ENCODE measurements at regions not wholly inside any gene's neighbourhood (a gene's known extent, or its start where the extent isn't known, plus 50 kb on each side); places are given as distances from the start of the nearest gene placed in this dataset.

- no peak for DNase-seq (ENCODE audit: low spot score)
Observed at GRCh38 chr15:60095711-60096110, 91.6 kb downstream of the FOXB1 start.

- no peak for DNase-seq (ENCODE audit: low spot score)
Observed at GRCh38 chr15:60096157-60096556, 92.0 kb downstream of the FOXB1 start.

DNA sequence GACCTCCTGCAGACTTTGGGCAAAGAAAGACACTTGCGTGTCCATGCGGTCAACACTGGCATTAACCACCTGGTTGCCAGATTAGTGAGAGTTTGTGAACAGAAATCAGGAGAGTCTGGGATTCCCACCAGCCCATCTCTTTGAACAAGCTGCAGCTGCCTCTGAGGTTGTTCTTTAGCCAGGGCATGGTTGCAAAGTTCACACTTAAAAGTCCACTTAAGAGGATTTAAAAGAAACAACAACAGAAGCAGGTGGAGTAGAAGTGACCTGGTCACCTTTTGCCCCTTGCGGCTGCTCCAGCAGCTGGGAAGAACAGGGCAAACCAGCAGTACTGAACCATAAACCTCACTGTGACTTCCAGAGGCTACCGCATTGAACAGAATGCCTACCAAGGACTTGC, 97.3 kb downstream of the FOXB1 start:
- no peak for DNase-seq (ENCODE audit: low spot score)

DNA sequence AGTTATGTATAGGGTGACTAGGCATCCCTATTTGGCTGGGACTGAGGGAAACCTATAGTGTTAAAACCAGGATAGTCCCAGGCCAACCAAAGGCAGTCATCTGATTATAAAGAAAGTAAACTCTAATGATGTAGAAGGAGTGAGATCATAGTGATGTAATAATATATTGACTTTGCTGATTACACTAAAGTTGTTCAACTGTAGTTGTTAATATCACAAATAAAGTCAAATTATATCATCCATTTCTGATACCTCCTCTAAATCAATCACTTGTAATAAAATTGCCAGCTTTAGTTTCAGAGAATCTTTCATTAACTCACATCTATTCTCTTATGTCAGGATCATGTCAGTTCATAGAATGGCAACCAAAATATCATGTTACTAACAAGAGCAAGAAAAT, 98.6 kb downstream of the FOXB1 start:
- DNase-seq (ENCODE audit: low spot score) = no peak

- no peak for DNase-seq (ENCODE audit: low spot score)
Observed at GRCh38 chr15:60110909-60111308, 106.8 kb downstream of the FOXB1 start.

DNA sequence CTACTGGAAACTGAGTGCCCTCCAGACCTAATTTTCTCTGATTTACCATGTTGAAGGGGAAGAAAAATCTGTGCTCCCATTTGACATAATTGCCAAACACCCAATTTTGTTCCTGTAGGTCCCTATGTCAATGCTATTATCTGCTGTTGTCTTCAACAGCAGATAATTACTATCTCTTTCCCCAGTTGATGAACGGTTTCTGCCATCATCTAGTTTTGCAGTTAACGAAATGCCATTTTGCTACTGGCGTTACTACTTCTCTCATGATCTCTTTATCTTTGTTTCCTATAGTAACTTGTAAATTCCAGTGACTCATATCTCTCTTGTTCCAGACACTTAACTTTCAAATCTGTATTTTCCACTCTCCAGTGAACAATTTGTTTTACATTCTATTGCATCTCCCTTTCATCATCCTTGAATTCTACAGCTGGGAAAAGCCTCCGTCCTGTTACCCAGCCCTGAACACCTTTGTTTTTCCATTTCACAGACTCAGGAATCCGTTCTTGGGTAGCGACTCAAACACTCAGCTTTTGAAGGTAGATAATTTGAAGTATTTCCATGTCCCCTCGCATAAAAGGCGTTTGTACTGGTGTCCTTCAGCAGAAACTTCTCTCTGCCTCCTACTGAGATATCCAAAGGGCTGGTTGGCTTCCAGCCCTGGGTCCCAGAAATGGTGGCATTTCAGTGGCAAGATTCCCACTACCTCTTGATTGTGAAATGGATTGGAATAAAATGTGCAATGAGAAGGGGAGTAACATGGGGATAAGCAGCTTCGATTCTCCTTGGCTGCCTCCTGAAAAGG, 111.7 kb downstream of the FOXB1 start:
- DNase-seq (ENCODE audit: low spot score) = no peak

GRCh38 chr15:60116456-60117089, 112.5 kb downstream of the FOXB1 start:
- no peak for DNase-seq (ENCODE audit: low spot score)

DNA sequence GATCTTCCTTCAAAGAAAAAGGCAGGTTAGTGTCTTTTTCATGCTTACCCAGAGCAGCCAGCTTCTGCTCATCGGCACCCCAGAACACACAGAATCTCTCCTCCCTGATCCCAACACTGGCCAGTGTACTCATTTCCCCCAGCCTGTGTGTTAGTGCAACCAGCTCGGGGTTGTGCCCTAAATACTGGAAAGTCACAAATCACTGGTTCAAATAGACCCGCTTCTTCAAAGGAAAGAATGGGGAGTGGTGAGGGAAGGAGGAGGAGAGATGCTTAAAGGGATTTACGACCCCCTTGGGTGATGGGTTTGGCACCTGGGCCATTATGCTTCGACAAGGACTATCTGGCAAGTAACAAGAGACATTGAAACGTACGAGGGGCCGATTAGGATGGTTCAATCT, 114.0 kb downstream of the FOXB1 start:
- no peak for DNase-seq (ENCODE audit: low spot score)

GRCh38 chr15:60118626-60119025, 114.5 kb downstream of the FOXB1 start:
- no peak for DNase-seq (ENCODE audit: low spot score)

DNA sequence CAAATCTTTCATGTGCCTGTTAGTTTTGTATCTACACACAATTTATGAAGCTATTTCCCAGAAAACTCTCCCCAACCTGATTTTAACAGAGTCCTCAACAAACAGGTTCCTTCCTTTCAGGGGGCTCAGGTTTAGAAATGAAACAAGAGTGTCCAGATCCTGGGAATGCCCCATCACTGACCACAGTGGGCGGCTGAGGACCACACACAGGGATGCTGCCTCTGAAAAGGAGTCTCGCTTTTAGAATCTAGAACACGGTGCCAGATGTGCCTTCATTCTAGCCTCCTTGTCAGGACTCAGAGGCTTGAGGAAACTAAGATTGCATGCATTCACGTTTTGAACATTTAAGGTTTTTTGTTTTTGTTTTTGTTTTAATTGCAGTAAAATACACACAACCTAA, 115.0 kb downstream of the FOXB1 start:
- DNase-seq (ENCODE audit: low spot score) = no peak

GRCh38 chr15:60120100-60120499, 116.0 kb downstream of the FOXB1 start:
- no peak for DNase-seq (ENCODE audit: low spot score)

DNA sequence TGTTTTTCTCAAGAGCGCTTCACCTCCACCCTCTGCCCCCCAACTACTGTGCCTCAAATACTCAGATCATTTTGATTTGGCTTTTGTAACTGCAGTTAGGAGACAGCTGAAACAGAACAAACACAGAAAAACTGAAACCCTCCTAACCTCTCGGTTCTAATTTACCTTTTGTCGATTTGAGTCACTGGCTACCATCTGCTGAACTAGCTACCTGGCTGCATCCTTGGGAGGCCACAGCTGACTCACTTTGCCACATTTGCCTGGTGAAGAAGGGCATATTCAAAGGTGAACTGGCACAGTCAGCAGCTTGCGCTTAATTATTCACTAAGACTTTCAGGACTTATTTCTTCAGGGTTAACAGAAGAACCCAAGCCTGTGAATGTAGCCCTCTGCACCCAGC, 117.7 kb downstream of the FOXB1 start:
- DNase-seq (ENCODE audit: low spot score) = no peak

DNA sequence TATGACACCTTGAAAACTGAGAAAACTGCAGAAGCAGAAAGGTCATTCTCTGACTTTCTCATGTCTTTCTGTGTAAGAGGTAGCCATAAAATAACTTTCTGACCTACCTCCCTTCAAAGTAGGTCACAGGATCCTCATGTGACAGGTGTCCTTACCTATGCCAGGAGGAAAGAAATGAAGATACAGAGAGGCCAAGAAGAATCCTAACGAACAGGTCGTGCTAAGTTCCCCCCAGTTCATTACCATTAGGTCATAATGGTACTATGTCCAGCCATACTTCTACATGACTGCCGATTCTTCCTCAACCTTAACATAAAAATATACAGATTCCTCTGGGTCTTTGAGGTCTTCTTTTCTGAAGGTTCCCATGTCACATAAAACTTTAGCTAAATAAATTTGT, 118.6 kb downstream of the FOXB1 start:
- no peak for DNase-seq (ENCODE audit: low spot score)

DNA sequence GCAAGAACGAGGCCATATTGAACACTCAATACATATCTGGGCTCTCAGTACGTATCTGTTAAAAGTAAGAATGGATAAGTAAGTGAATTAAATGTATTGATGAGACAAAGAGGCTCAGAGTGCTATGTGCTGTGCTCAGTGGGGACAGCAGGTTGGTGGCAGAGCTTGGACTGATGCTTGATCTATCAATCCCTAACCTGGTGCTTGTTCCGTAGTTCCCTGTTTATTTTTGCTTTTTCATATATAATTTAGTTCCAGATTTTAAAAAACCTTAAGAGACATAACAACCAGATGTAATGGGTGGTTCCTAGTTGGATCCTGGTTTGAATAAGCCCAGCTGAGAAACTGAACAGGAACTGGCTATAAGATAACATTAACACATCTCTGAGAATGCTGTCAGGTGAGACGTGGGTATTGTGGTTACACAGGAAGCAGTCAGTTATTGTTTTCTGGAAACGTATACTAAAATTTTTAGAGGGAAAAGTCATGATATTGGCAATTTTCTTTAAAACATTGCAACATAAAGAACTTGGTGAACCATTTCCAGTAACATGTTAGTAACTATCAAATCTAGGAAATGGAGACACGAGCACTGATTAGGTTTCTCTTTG, 120.5 kb downstream of the FOXB1 start:
- DNase-seq (ENCODE audit: low spot score) = no peak

GRCh38 chr15:60125334-60125733, 121.2 kb downstream of the FOXB1 start:
- no peak for DNase-seq (ENCODE audit: low spot score)

GRCh38 chr15:60126200-60126599, 122.1 kb downstream of the FOXB1 start:
- DNase-seq (ENCODE audit: low spot score) = no peak

- DNase-seq (ENCODE audit: low spot score) = no peak
Observed at GRCh38 chr15:60126661-60127060, 122.5 kb downstream of the FOXB1 start.

DNA sequence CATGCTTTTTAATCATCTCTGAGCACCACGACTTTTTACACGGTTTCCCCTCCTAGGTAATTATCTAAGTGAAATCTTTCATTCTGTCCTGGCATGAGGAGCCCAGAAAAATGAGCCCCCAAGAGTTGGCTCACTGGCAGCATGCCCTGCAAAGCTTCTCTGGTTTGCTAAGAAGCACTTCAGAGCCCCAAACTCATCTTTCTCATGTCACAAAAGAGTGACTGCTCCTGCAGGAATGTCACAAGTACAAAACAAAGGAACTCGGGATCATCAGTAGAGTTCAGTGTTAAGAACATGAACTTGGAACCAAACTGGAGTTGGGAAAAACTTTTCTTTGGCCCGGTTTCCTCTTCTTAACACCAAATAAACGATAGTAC, 123.9 kb downstream of the FOXB1 start:
- peak; percentile 19 for DNase-seq (ENCODE audit: low spot score)

DNA sequence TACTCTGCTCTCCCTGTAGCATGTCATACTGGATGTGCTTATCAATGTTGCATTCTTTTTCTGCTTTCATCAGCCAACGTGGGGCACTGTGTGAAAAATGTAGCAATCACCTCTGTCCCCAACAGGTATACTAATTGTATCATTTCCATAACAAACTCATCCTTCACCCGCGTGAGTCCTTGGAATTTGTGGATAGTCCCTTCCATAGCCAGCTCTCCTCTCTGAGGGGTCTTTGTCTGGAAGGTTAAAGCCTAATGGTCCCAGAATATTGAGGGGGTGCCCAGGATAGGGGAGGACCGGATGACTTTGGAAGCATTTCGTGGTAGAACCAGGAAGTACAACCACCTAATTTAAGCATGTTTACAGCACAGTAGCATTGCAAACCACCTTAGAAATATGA, 124.6 kb downstream of the FOXB1 start:
- no peak for DNase-seq (ENCODE audit: low spot score)

GRCh38 chr15:60130398-60130797, 126.3 kb downstream of the FOXB1 start:
- DNase-seq (ENCODE audit: low spot score) = no peak

DNA sequence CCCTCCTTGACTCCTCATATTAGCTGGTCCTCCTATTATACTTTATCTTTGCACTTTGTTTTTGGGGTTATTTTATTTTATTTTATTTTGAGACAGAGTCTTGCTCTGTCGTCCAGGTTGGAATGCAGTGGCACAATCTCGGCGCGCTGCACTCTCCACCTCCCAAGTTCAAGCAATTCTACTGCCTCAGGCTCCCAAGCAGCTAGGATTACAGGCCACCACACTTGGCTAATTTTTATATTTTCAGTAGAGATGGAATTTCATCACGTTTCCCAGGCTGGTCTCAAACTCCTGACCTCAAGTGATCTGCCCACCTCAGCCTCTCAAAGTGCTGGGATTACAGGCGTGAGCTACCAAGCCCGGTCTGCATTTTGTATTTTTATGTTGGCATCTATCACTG, 126.7 kb downstream of the FOXB1 start:
- DNase-seq (ENCODE audit: low spot score) = no peak

- DNase-seq (ENCODE audit: low spot score) = no peak
Observed at GRCh38 chr15:60134609-60135008, 130.5 kb downstream of the FOXB1 start.

- peak; percentile 80 for DNase-seq (ENCODE audit: low spot score)
Observed at GRCh38 chr15:60135961-60136360, 131.8 kb downstream of the FOXB1 start.
